ENCODE measurements at regions not wholly inside any gene's neighbourhood (a gene's known extent, or its start where the extent isn't known, plus 50 kb on each side); places are given as distances from the start of the nearest gene placed in this dataset.

DNA sequence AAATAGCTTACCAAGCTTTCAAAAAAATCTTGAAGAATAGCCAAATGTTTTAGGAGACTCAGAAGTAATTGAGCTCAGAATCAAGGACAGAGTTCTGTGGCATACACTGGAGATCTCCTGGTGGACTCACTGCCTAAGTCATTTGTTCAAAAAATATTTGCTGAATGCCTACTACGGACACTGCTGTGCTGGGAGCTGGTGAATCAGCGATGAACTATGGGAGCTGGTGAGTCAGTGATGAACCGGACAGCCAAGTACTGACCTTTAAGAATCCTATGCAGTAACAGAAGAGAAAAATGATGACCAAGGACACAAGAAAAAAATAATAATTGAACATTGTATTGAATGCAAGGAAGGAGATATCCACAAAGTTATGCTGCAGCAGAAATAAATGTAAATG is 717.9 kb upstream of the CXADR start:
- DNase-seq: no peak

DNA sequence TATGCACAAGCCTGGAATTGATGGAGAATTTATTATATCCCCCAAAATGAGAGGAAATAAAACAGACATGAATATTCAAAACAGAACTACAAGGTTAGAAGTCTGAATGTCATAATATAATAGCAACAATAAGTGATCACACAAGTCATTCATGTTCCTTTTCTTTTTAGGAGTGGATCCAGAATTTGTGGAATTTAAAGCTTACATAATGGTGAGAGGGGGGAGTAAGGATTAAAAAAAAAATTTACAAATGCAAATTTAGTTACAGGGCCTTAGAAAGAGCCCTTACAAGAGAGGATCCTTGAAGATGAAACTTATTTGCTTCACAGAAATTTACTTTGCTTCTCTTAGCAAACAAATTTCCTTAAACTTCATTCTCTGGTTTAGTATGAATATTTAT is 716.1 kb upstream of the CXADR start:
- DNase-seq: no peak

DNA sequence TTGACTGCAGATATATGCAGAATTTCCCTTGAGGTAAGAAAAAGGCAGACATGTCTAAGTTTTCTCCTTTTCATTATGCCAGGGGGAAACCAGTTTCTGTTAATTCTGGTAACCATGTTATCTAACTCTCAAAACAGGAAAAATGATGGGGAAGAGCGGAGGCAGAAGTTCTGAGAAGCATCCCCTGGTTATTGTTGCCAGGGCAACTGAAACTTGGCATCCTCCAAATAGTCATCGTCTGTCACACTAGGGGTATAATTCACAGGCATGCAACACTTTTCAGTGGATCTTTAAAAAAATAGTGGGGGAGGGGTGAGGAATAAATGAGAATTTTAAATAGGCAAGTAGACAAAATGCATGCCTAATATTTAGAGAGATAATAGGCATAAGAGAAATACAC is 715.3 kb upstream of the CXADR start:
- DNase-seq: no peak

DNA sequence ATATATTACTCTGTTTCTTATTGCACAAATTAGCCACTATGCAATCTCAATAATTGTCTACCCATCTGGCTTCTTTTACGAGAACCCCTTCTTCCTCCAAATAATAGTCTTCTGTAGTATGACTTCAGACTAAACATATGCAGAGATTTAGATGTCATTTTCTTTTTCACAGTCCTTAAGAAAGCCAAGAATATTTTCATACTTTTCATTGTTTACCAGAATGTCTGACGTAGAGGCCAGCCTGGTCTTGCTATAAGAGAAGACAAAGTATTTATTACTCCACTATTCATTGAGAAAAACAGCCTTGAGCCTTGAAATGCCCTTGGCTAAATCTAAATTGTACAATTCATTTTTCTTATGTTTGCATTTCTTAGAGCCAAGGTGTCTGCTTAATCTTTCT is 714.9 kb upstream of the CXADR start:
- no peak for DNase-seq

DNA sequence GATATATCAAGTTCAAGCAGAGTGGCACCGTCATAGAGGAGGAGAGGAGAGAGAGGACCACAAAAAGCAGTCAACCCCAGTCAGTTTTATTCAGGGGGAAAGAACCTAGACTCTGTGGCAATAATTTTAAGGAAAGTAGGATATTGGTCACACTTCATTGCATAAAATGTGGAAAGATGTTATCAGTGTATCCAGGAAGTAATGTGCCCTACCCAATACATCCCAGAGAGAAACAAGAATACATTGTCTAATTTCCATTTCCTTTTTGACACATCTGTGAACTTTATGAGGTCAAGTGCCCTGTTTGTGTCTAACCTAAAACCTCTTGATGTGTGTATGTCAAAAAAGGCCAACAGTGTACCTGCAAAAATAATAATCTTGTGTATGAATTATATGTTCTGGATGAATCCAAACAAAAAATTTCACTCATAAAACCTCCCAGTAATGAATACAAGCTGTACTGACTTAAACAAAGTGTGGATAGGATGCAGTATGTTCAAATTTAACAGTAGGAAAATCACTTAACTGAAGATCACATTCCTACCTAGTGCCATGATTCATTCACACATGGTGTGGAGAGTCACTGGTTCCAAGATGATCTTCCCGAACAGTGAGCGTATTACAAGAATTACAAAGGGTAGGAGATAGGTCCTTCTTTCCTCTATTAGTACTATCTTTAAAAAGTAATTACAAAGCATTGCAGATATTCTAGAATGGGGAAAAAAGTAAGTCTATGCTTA is 712.1 kb upstream of the CXADR start:
- DNase-seq: no peak

DNA sequence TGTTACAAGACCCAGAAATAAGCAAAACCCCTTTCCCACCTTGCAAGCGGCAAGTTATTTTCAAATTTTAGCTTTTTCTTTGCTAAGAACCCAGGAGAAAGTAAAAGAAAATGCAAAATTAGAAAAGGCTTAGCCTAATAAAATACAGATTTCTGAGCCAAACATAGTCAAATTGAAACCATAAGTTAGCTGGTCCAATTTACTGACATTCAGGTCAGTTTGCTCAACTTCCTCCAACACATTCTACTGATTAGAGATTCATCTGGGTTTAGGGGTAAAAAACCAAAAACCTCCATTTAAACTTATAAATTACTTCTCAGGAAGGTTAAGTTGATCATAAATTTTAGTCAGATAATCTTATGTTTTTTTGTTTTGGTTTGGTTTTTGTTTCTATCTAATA is 701.8 kb upstream of the CXADR start:
- no peak for DNase-seq

DNA sequence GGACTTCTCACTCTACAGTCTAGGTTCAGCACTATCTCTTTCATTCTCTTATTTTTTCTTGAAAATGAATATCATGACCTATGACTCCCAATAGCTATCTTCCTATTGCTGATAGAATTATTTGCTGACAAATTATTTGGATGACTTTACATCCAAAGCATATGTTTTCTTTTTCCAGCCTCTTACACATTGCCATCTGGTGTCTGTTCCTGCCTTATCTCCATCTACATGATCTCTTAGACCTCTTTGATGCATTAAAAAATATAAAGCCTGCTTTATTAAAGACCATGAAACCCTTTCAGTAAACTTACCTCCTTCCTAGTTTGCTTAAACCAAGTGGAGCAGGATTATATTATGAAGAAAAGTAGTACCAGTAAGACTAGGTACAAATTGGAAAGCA is 700.9 kb upstream of the CXADR start:
- DNase-seq: no peak

DNA sequence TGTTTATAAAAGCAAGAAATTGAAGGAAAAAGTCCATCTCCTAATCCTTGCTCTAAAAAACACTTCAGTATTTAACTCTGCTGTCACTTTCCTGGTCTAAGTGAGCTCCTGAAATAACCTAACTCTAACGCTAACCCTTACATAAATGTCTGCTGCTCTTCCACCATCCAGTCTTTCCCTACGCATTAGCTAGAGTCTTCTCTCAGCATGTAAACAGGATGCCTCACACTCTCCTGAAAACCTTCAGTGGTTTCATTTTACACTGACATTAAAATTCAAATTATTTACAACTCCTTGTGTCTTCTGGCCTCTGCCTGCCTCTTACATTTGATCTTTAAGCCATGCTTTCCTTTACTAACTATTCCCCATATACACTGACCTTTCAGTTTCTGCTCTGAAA is 697.6 kb upstream of the CXADR start:
- no peak for DNase-seq

DNA sequence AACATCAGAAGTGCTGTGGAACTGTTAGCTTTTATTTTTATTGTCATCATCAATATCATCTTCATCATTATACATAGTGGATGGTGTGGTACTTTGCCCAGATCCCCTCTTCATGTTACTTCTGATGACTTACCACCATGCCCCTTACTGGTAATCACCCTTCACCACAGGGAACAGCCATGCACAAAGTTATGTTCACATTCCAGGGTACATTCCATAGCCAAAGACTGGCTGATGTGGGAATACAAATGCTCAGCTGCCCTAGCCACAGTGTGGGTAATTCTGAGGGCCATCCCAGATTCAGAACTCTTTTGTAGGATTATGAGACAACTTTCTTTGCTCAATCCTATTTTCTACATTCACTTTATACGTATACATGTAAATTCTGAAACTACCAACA is 691.3 kb upstream of the CXADR start:
- DNase-seq: no peak

DNA sequence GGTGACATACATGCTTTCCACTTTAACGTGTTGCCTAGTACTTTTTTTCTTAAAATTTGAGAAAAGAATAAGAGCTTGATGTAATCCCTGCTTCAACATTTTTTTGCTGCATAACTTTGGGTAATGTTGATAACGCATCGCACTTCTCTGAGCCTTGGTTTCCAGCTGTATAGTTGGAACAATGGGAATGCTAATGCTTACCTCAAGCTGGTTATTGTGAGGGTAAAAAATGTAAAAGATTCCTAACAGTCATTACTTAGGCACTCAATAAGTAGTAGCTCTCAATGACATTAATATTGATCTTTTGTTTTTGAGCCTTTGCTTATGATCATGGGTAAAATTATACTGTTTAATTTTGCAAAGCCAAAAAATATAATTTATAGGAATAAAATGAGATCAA is 683.3 kb upstream of the CXADR start:
- DNase-seq: no peak

DNA sequence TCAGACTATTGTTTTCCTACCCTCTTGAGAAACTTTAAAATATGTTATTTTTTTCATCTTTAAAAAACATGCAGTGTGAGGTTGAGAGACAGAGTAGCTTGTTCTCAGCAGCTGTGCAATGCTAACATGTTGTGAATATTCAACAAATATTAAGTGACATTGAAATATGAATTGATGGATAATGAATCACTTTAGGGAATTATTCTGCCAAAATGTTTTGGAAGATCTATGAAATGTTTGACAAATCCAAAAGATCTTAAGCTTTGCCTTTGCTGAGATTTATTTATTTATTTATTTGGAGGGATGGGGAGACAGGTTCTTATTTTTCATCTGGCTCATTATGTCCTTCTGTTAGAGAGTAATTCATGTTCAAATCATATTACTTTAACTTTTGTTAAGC is 680.1 kb upstream of the CXADR start:
- no peak for DNase-seq

DNA sequence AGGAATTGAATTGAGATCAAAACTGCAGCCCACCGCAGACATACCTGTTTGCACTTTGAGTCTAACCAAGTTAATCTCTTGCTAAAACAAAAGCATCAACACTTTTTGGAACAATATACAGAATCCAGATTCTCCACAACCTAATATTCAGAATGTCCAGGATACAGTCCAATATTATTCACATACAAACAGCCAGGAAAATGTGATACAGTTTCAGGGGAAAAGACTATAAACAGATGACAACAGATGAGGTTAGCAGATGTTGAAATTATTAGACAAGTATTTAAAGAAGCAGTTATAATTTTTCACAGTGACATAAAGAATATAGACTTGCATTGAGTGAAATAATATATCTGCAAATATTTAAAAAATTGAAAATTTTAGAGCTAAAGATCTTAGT is 678.1 kb upstream of the CXADR start:
- no peak for DNase-seq

DNA sequence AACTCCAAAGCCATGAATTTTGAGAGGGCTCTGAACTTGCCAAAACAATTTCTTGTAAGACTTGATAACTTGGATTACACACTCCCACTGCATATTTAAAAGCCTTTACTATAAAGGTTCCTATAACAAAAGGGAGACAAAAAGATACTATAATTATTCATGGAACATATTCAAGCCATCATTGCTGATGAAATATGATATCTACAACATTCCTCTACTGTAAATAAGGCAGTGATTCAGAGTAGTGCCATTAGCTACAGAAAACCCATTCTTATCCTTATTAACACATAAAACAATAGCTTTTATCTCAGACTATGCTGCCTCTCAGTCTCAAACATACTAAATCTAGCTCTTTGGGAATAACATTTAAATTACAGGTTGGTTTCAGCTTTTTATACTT is 675.5 kb upstream of the CXADR start:
- no peak for DNase-seq

DNA sequence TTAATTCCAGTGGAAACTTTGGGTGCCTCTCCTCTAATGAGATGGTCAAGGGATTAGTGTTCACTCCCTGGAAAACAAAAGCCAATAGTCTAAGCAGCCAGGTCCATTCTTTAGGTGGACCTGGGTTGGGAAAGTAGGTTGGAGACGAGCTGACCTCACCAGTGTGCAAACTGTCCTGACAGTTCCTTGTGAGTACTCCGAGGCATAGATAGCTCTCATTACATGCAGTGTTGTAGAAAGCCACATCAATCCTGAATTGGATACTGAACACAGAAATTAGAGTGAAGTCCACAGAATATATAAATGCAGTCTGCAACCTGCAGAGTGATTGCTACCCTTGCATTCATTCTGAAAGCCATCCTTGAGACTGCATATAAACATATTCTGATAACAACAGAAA is 675.1 kb upstream of the CXADR start:
- no peak for DNase-seq

DNA sequence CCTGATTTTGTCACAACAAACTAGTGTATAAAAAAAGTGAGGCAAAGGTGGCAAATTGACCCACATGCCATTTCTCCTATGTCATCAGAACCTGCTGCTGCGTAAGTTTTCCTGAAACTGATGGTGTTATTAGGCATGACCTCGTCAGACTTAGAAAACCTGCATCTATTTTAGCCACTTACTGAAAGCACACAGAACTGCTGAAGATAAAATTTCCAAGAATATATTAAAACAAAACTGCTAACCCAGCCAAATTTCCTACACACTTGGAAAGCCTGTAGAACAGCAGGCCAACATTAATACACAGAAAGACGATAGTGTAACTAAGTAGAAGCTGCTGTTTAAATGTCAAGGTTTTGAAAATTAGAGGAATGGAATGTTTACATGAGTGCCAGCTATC is 674.5 kb upstream of the CXADR start:
- no peak for DNase-seq

DNA sequence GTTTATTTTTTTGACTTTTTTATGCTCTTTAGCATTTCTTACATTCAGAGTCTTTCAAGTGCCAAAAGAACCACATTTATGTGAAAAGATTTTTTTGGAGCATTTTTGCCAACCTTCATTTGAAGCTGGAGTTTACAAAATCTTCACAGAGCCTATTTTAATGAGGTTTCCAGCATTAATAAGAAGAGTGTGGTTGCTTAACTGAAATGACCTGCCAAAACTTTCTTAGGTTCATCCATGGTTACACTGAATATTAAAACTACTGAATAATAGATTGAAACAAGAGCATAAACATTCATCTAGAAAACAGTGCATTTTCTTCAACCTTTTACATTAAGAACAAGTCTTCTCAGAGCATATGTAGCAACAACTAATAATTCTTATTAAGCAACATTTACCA is 672.3 kb upstream of the CXADR start:
- DNase-seq: no peak

DNA sequence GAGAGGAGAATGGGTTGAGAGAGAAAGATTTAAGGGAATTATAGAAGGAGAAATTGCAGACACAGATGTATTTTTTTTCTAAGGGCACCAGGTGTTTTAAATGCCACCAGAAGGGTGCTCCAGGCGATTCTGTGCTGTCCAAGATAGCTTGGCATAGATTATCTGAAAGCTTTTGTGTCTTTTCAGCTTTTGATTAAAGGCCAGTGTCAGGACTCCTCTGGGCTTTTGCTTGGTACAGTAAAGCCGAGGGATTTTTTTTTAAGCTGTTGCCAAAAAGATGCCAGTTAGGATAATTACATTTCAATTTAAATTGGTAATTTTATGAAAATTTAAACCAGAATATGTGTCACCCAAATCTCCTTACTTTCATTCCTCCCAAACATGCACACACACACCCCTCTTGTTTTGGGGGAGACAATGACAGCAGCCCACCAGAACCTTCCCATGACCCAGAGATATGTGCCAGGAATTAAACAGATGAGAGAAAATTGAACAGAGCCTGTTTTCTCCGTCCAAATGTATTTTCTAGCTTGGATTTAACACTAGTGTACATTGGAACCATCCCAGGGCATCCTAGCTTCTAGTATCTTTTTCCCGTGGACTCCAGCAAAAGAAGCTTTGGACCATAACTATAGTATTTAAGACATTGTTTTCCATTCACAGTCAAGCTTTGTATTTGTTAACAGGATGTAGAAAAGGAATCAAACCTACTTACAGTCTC is 670.7 kb upstream of the CXADR start:
- DNase-seq: no peak

DNA sequence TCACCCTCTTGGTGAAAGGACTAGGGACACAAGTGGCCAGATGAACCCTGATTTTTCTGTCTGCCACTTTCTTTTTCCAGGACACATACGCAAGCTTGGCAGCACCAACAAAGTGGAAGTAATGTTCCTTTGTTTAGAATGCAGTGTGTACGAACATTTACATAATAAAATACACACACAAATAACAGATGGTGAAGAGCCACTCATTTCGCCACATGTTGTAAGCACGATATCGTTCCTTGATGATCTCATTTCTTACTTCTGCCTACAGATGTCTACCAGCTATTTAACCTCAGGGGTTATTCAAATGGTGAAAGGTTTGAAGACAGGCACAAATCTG is 670.2 kb upstream of the CXADR start:
- DNase-seq: no peak

DNA sequence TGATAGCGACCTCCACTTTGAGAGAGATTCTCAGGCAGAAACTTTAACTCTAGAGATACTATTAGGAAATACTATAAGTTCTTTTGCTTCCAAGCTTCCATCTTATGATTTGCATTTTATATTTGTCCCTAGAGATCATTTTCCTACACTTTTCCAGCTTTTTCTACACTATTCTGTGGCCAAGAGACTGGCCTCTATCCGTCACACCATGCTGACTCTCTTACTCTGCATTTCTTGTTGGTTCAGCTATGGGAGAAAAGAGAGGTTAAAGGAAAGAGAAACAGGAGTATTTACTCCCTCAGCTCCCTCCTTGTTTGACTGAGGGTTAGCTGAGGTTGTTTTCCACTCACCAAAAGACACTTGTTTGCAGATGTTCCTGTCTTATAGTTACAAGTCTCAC is 665.6 kb upstream of the CXADR start:
- no peak for DNase-seq

DNA sequence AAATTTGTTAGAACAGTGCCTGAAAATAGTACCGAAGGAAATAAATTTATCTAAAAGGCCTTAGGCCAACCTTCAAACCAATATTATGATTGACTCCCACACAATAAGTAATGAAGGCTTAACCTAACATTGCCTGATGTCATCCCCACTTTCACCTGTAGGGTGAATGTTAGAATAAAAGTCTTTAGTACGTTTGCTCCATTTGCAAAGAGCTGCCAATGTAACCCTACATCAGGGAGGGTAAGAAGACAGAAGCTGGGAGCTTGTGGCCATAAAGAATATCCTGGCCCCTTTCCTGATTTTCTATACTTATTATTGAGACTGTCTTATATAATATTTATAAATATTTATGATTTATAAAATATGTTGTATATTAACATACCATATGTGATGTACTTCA is 661.8 kb upstream of the CXADR start:
- DNase-seq: no peak

DNA sequence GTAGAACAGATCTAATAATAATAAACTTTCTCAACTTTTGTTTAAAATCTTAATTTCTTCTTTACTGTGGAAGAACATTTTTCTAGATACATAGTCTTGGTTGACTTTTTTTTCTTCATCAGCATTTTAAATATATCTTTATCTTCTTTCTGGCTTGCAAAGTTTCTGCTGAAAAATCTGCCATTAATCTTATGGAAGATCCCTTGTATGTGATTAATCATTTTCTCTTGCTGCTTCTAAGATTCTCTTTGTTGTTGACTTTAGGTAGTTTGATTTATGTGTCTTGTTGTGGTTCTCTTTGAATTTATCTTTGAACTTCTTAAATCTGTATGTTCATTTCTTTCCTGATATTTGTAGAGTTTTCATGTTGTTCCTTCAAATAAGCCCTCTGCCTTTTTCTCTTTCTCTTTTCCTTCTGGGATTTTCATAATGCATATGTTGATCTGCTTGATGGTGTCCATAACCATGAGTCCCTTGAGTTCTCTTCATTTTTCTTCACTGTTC is 657.6 kb upstream of the CXADR start:
- no peak for DNase-seq

DNA sequence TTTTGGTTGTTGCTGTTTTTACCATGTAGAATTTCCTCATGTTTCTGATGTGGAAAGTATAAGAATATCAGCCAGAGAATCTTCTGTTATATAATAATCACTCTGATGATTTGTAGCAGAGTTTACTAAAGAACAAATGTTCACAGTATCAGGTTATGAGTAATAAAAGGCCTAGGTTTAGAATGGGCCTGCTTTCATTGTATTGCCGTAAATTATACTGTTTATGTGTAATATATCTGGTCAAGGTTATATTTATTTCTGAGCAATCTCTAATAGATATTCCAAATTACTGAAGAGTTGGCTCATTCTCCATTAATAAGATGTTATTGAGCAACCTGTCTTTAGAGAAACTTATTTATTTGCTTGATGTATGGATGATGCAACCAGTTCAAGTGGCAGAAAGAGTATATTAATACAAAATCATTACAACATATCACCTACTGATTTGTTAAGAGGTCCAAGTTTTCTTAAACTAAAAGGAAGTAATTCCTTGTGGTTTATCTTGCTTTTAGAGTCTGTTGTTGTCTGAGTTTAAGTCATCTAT is 649.4 kb upstream of the CXADR start:
- no peak for DNase-seq

DNA sequence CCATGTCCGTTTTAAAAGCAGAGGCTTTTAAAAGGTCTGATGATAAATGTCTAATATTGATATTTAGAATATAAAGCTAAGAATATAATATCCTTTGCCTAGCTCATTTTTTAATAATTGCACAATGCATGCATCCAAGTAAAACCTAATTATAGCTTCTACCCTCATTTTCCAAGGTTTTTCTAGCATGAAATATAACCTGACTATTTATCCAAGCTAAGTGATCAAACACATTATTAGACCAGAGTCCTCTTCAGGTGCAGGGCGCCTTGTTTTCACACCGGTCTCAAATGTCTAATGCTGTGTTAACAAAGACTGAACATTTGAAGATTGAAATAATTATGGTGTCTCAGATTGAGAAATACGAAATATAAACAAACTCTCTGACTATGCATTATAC is 648.9 kb upstream of the CXADR start:
- DNase-seq: no peak

DNA sequence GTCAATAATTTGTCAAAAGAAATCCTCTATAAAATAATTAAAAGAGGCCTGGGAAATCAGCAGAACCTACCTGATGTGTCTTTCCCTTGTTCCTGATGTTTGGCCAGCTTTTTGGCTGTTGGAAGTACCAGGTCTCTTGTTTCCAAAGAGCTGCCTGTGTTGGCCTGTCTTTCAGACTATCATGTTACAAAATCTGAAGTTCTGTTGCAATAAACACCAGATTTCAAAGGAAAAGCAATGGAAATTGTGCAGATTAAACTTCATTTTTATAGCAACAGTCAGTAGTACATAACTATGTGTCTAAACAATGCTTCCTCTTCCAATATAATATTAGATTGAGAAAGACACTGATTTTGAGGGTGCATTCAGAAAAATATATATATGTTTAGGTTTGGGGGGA is 647.2 kb upstream of the CXADR start:
- no peak for DNase-seq

DNA sequence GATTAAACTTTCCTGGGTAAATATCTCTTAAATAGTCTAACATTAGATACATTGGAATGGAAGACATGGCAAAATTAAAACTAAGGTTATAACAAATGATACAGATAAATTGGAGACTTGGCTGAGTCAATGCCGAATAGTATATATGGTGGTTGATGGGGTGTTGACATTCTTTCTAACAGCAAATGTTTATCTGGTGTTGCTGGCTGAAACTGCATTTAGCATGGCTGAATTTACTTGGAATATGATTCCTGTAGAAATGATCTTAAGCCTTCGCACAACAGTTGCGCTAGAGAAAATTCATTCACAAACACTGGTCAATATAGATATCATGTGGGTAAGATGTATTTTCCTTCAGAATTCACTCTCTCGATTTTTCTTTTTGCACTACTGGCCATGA is 646.0 kb upstream of the CXADR start:
- DNase-seq: no peak

Measured in activated T-cell treated with anti-CD3 and anti-CD28 coated beads, Interleukin-2, amount 50 U/mL, for 1 hour (primary cell).